GM19239 (cell line): ENCODE measurements at regions not wholly inside any gene's neighbourhood (a gene's known extent, or its start where the extent isn't known, plus 50 kb on each side); places are given as distances from the start of the nearest gene placed in this dataset.

Experiments used
- DNase-seq: peaks from one replicate; pipeline ENCODE4 v3.0.0; 2011; ENCODE audit warnings: low spot score; ENCODE audit not compliant: insufficient read length
- FAIRE-seq: peaks from 2 replicates; lab custom pipeline; 2011; peaks lifted over from hg19 to GRCh38; lab: Jason Lieb, UNC

DNA sequence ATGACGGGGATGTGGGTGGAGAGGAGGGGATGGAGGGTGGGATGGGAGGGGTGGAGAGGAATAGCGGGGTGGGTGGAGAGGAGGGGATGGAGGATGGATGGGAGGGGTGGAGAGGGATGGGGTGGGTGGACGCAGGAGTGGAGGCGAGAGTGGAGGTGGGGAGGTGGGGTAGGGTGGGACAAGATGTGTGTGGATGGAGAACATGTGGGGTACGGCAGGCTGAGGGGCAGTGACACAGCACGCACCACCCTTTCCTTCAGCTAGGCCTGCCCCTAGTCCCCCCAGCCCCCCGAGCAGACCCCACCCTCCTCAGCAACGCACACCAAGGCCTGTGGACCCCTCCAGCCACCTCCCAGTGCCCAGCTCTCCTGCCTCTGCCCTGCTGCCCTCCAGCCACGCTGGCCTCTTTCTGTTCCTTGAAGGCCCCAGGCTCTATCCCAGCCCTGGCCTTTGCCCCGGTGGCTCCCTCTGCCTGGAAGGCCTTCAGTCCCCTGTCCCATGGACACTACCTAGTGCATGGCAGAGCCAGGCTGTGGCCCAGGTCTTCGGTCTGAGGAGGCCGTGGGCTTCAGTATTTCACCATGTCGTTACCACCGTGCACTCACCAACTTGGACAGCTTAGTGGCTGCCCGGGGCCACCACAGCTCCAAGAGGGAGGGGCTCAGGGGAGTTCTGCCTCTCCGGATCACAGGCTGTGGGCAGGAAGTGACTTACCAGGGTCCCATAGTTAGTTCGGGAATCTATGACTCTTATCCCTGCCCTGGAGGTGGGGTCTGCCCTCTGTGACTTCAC, 78.4 kb upstream of the PMEPA1 start:
- FAIRE-seq (no peak), DNase-seq (no peak)

DNA sequence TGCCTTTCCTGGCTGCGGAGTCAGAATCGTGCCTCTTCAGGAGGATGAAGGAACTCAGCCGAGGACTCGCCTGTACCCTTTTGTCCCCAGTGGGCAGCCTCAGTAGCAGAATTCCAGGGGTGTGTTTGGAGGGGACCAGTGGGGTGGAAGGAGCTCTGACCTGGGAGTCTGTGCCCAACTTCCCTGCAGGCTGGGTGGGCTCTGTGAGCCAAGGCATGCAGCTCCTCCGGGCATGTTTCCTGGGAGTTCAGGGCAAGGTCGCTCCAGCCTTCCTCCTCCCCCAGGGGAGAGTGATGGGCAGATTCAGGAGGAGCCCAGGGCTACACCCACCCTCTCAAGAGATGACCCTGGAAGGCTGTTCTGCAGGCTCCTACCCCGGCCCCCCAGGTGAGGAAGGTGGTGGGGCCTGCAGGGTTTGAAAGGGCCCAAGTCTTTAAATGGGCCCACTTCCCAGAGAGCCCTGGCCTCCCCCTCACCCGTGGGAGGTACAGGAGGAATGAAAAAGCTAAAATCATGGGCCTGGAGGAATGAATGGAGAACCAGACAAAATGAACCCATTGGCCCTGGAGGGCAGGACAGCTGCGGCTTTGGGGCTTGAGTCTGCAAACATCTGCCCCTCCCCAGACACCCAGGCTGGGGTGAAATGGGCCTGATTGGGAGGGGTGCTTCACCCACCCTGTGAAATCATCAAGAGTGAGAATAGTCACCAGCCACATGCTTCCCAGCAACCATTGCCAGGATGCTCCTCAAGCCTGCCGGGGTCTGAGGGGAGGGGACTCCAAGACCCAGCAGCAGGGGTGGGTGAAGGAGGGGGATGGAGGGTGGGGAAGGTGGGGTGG, 77.6 kb upstream of the PMEPA1 start:
- DNase-seq (no peak), FAIRE-seq (no peak)

- no peak for FAIRE-seq
Measured at GRCh38 chr20:57786304-57786932, 76.6 kb upstream of the PMEPA1 start.

DNA sequence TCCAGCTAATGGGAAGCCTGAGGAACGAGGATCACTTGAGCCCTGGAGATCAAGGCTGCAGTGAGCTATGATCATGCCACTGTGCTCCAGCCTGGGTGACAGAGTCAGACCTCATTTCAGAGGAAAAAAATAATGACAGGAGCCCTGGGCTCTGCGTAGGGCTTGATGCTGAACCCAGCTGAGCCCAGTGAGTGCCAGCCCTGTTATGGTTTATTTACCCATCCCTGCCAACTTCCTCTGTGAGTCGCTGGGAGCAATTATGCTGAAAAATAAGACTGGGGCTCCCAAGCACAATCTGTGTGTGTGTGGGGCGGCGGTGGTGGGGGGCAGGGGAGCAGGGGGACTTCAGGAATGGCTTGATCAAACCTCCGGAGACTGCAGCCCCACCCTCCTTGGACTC, 75.9 kb upstream of the PMEPA1 start:
- DNase-seq (no peak), FAIRE-seq (no peak)

More at GRCh38 chr20:57786304-57786932, 76.6 kb upstream of the PMEPA1 start:
- DNase-seq: no peak

DNA sequence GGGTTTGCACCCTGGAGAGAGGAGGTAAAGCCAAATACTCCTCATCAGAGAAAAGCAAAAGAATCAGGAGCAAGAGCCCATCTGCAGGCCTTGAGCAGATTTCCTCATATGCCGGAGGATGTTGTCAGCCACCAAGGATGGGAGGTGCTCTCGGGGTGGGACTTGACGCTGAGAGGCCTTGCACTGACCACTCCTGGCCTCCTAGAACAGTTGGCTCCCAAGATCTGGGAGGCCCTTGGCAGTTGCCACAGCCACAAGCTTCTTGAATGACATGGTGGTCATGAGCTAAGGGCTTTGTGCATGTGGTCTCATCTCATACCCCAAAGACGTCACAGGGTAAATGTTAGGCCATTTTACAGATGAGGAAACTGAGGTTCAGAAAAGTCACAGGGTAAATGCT, 75.2 kb upstream of the PMEPA1 start:
- FAIRE-seq (no peak), DNase-seq (no peak)

DNA sequence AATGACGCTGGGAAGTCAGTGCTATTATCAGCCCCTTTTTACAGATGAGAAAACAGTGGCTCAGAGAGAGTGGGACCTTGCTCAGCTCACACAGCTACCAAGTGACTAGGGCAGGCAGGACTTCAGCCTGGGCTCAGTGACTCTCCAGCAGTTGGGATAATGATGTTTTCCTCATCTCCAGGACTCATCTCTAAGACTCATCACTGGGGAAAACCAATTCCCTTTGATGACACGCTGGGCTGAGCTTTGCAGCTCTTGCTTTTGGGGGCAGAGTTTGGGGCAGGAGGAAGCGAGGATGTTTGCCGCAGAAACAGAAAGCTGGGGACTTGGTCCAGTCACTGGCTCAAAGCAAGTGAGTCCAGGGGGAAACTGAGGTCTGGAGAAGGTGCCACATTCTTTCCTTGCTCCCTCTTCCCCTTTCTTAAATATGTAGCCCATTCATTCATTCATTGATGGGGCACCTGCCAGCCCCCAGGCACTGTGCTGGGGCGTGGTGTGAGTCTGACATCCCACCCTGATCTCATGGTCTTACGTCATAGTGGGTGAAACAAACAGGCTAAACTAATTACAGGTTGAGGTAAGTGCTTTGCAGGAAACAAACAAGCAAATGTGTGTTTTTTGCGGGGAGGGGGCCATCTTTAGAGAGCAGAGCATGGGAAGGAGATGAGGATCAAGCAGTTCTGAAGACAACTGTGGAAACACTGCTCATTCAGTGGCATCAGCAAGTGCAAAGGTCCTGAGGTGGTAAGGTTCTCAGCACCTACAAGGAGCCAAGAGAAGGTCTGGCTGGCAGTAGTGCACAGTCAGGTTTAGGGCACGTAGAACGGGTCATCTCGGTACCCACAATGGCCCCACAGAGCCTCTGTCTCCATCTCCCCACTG, 74.4 kb upstream of the PMEPA1 start:
- FAIRE-seq (no peak), DNase-seq (no peak)

DNA sequence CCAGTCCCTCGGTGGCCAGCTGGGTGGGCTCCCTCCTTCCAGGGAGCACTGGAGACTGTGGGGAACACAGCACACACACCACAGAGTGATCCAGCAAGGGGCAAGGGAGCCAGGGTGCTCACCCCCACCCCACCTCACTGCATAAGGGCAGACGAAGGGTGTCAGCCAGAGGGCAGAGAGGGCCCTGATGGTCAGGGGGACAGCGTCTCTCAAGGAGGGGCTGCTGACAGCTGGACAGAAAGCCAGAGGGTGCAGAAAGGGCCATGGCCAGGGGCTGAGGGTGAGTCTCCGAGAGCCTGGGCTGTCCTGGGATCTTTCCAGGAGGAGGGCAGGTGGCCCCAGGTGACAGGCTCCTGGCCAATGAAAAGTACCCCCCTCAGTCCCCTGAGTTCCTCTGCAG, 73.4 kb upstream of the PMEPA1 start:
- FAIRE-seq: no peak
- no peak for DNase-seq

GRCh38 chr20:57782631-57783041, 72.8 kb upstream of the PMEPA1 start:
- FAIRE-seq: no peak
- DNase-seq: no peak

DNA sequence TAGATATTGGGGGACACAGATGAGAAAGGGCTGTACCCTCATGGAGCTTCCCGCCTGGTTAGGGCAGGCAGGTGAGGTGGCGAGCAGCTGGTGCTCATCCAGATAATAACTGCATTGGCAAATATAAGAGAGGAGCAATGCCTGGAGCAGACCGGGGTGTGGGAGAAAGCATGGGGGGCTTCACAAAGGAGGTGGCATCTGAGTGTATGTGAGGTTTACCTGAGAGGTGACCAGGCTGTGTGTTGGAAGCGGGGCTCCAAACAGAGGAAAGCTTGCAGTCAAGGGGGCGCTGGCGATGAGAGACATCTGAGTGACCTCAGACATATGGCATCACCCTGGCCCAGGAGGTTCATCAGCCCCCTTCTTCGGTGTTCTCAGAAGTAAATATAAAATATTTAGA, 72.1 kb upstream of the PMEPA1 start:
- DNase-seq: no peak
- no peak for FAIRE-seq

DNA sequence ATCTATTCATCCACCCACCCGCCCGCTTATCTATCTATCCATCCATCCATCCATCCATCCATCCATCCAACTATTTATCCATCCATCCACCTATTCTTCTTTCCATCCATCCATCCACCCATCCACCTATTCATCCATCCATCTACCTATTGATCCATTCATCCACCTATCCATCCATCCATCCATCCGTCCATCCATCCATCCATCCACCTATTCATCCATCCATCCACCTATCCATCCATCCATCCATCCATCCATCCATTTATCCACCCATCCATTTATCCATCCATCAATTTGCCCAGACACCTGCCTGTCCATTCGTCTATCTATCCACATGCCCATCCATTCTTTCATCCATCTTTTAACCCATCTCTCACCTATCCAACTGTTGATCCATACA, 71.1 kb upstream of the PMEPA1 start:
- DNase-seq (no peak), FAIRE-seq (no peak)

DNA sequence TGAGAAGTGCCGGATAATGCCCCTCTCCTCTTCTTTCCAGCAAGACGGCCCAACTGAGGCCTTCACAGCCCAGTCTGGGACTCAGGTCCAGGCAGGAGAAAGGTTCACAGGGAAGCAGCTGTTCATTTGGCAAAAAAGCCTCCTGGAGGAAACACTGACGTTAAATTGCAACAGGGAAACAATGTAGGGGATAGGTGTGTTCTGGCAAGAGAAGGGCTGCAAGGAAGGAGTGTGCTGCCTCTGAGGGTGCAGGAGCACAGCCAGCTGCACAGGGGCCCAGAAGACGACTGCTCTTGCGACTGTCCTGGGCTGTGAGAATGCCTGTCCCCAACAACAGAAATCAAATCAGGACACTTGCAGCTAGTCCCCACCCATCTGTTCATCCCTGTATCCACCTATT, 70.6 kb upstream of the PMEPA1 start:
- DNase-seq (no peak), FAIRE-seq (no peak)

DNA sequence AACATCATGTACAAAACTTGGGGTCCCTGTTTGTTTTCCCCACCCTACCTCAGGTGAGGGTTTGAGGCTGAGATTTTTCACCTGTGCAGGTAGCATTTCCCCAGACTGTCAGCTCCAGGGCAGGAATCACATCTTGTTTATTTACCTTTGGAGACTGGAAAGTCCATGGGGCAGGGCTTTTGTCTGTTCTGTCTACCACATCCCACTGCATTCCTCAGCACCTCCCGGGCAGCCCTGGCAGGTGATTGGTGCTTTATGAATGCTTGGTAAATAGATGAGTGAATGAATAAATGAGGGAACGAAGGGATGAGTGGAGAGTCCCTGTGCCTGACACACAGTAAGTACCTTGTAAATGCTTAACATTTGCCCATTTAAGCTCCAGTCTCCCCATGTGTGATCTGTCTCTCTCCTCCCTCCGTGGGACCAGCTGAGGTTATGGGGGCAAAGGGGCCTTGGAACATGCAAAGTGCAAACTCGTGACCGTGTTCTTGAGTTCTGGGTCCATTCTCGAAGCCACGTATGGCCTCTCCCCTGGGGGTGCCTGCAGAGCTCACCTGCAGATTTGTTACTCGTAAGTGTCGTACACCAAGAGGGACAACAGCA, 69.7 kb upstream of the PMEPA1 start:
- no peak for FAIRE-seq
- no peak for DNase-seq

DNA sequence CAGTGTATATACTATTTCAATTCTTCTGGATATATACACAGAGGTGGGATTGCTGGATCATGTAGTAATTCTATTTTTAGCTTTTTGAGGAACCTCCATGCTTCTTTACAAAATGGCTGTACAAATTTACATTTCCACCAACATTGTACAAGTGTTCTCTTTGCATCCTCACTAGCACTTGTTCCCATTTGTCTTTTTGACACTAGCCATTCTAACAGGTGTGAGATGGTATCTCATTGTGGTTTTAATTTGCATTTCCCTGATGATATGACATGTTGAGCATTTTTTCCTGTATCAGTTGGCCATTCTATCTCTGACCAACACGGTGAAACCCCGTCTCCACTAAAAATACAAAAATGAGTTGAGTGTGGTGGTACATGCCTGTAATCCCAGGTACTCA, 68.1 kb upstream of the PMEPA1 start:
- no peak for FAIRE-seq
- no peak for DNase-seq

DNA sequence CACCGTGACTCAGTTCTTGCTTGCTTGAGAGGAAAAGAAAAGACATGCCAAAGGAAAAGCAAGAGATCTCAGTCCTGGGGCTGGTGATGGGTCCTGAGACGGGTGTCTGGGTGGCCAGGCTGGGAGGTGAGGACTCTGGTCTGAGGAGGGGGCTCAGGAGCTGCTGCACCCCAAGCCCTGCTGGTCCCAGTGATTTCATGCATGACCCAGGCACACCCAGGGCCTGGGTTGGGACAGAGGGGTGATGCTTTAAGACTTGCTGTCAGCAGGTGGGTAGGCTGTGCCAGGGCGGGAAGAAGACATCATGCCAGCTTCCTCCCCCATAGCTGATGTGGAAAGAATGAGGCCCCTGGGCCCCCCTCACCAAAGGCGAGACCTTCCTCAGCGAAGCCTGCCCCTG, 65.1 kb upstream of the PMEPA1 start:
- FAIRE-seq: no peak
- no peak for DNase-seq

DNA sequence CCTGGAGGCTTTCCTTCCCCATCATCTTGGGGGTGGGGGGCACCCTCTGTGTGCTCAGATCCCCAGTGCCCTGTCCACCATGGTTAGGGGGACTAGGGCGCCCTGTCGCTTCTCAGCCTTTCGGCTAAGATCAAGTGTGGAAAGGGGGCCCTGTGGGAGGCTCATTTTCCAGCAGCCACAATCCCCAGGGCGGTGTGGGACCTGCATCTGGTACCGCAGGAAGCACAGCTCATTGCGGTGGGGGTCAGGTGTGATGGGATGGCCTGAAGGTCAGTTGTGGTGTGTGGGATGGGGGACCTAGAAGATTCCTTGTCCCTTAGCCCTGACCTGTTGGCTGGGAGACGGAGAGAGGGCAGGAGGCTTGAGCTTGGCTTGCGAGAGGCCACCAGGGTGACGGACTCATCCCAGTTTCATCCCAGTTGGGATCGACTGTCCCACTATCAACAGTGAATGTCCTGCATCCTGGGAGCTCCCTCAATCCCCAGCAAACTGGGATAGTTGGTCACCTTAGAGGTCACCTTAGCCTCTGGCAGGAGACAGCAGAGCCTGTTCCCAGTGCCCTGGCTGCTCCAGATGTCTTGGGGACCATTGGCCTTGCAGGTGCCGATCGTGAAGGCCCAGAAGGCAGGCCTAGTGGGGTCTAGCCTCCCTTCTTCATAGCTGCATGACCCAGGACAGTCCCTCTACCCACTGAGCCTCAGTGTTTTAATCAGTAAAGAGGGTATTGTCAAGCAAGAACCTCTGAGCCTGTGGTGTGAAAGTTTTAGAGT, 64.5 kb upstream of the PMEPA1 start:
- FAIRE-seq (no peak), DNase-seq (no peak)

DNA sequence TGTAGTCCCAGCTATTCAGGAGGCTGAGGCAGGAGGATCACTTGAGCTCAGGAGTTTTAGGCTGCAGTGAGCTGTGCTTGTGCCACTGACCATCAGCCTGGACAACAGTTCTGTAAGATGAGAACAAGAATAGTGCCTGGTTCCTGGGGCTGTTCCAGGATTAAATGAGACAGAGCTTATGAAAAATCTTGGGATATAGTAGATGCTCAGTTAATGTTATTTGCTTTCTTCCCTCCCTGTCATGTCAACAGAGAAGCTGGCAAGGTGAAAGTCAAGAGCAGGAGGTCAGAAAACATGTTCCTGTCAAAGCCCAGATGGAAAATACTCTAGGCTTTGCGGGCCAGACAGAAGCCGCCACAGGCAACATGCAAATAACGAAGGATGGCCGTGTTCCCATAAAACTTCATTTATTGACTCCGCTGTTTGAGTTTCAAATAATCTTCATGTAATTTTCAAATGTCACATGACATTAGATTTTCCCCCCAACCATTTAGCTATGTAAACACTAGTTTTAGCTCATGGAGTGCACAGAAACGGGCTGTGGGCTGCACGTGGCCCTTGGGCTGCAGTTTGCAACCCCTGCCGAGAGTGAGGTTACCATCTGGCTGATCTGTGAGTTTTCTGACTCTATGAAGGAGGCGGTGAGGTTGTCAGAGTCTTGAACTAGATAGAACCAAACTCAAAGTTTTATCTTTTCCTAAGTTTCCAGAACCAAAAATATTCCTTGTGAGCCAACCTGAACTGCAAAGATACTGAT, 63.4 kb upstream of the PMEPA1 start:
- DNase-seq (no peak), FAIRE-seq (no peak)

GRCh38 chr20:57772349-57772964, 62.6 kb upstream of the PMEPA1 start:
- no peak for DNase-seq
- FAIRE-seq: no peak
